Hematopoietic multipotent progenitor cell treated with erythropoietin and hydrocortisone succinate and interleukin-3 and kit ligand, for 4 days (in vitro differentiated cells): ENCODE measurements at regions not wholly inside any gene's neighbourhood (a gene's known extent, or its start where the extent isn't known, plus 50 kb on each side); places are given as distances from the start of the nearest gene placed in this dataset.
"Not testable (repeated sequence)": the region's sequence is repeated elsewhere in the genome, so short reads cannot be mapped to it uniquely, and the experiment has no call there.

Experiments used
- DNase-seq: peaks from one replicate; pipeline ENCODE4 v3.0.0-alpha.2; 2015

DNA sequence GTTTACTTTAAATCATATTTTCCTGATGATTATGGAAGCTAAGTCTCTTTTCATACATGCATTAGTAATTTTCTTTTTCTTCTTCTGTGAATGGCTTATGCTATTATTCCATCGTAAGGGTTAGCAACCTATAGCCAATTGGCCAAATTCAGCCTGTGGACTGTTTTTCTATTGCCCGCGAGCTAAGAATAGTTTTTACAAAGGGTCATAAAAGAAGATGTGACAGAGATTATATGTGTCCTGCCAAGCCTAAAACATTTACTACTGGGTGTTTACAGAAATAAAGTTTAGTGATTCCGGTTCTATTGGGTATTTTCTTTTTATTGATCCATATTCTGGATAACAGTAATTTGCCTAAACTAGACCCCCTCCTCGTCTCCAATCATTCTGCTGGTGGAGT, 268.8 kb upstream of the DIO3 start:
- no peak for DNase-seq

DNA sequence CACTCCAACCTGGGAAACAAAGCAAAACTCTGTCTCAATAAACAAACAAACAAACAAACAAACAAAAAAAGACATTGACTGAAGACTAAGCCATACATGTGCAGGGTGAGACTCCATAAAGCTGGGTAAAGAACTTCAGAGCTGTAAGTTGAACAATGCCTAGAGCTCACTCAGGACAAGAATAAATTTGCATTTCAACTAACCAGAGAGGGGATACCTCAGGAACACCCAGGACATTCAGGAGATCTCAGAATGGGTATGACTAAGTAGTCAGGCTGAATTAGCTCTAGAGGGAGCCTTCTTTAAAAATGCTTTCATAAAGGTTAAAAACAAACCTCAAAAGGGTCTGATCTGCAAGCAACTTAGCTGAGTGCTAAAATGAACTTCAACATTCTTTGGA, 267.7 kb upstream of the DIO3 start:
- no peak for DNase-seq

DNA sequence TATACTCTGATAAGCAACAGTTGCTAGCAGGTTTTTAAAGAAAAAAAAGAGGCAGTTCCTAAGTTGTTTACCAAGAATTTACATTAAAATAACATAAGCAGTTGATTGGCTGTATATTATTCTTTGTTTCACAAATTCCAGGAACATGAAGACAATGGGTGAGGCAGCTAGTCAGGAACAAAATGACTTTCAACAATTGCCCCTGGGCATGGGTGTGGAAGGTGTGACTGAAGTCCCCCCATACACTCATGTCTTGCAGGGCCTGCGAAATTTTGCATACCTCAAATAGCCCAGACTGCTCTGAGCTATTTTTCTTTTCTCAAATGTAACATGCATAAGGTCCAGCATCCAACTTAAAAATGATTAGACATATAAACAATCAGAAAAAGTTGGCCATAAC, 267.2 kb upstream of the DIO3 start:
- DNase-seq, result no peak

DNA sequence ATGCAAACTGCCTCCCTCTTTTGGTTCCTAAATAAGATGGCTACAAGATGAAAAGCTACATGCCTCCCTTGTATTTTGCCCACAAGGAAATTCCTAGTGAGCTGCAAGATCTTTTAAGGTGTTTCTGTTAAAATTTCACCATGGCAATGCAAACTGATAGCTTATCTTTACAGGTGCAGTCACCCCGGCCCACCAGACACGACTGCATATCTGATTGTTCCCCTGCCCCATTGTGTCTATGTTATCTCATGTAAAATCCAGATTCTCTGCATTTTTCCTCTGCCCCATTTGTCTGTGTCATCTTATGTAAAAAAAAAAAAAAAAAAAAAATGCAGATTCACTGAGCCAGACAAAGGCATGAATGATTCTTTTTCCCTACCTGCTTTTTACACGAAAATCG, 261.5 kb upstream of the DIO3 start:
- not testable (repeated sequence) for DNase-seq

DNA sequence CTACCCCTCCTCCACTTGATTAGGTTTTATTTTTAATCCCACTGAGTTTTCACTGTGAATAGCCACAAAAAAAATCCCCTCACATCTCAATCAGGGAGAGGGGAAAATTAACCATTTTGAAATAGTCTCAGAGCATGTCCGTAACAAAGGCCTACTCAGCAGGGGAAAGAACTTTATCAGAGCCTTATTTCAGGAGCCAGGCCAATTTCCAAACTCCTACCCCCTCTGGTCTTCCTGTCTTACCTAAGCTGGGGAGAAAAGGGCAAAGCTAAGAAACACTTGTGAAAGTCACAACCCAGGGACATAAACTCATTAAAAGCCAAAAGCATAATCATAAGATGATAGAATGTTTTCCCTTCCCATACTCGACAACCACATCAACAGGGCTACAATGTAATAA, 260.3 kb upstream of the DIO3 start:
- no peak for DNase-seq

DNA sequence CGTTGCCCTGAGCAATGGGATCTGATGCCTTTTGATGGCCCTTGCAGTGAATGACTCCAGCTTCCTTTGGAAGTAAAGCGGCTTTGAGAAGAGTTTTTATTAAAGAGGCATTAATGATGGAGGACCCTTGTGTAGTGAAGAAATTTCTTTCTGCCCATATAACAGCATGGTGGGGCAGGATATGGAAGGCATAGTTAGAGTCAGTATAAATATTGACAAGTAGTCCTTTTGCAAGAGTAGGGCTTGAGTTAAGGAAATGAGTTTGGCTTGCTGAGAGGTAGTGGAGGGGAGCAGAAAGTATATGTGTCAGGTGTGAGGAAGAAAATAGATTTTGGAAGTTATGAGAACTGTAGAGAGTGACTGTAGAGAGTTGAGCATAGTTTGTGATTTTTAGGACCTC, 254.1 kb upstream of the DIO3 start:
- DNase-seq, result not testable (repeated sequence)

DNA sequence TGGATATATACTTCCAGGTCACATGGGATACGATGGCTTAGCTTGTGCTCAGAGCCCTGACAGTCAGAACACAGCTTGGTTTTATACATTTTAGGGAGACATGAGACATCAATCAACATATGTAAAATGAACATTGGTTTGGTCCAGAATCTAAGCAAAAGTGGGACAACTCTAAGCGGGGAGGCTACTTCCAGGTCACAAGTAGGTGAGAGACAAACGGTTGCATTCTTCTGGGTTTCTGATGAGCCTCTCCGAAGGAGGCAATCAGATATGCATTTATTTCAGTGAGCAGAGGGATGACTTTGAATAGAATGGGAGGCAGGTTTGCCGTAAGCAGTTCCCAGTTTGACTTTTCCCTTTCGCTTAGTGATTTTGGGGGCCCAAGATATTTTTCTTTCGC, 250.1 kb upstream of the DIO3 start:
- not testable (repeated sequence) for DNase-seq

DNA sequence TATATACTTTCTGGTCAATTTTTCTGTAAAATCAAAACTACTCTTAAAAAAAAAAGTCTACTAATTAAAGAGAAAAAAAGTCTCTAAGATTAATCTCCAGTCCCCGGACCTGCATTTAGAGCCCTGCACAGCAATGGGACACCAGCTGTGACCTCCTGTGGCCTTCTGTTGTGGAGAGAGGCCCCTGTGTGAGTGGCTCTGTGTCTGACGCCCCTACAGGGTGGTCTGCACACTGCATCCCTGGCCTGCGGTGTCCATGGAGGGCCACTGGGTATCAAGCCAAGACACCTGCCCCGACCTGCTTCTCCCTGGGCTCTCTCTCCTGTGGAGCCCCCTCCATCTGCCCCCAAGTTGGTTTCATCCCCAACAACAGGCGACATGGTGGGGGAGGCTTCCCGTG, 248.0 kb upstream of the DIO3 start:
- no peak for DNase-seq

DNA sequence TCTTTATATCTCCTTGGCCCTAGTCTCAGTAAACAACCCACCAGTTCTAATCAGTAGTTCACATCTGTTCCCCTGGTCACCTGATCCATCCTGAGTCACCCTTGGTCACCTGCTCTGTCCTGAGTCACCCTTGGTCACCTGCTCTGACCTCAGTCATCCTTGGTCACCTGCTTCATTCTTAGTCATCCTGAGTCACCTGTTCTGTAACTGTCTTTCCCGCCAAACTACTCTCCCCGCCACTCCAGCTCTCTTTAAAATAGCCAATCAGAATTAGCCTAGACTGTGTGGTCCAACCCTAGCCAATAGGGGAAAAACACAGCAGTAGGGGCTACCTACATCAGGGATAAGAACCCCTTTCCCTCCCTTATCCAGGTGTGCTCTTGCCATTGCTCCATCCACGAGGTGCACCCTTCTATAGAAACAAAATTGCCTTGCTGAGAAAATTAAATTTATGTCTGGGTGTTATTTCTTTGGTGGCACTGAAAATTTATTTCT, 245.4 kb upstream of the DIO3 start:
- DNase-seq, result no peak

DNA sequence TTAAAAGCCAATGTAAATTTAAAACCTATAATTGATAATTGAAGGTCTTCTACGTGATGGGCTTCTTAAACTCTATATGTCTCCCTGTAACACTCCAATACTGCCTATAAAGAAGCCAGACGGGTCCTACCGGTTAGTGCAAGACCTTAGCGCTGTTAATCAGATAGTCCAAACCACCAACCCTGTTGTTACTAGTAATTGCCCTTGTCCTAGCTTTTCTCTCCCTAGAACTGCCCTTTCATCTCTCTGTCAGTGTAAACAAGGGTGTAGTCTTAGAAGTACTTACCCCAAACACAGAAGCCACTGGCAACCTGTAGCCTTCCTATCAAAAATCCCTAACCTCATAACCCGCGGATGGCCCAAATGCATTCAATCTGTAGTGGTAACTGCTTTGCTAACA, 243.0 kb upstream of the DIO3 start:
- DNase-seq, result no peak

DNA sequence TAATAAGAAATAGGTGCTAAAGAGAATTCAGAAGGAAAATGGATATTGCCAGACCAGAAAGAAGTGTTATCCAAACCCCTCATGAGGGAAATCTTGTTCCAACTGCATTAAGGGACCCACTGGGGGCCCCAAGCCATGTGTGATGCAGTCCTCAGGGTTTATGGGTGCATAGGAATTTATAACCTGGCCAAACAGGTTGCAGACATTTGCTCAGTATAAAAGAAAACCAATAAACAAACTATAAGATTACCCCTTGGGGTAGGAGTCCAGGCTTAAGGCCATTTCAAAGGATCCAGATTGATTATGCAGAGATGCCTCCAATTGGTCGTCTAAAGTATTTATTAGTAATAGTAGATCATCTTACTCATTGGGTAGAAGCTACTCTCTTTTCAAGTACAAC, 240.9 kb upstream of the DIO3 start:
- DNase-seq, result no peak

DNA sequence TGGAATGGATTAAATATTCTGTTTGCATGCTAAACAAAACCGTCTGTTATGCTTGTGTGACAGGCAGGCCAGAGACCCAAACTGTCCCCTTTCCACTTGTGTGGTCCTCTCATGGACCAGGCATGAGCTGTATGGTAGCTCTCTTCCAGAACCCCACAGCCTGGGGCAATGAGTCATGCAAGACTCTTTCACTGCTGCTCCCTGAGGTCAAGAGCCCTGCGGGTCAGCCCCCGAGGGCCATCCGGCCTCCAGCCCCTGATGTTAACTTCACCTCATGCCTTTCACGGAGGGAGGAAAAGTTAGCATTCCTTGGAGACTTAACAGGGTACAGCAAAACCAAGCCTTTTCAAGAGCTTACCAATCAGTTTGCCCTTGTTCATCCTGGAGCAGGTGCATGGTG, 239.1 kb upstream of the DIO3 start:
- DNase-seq, result no peak

DNA sequence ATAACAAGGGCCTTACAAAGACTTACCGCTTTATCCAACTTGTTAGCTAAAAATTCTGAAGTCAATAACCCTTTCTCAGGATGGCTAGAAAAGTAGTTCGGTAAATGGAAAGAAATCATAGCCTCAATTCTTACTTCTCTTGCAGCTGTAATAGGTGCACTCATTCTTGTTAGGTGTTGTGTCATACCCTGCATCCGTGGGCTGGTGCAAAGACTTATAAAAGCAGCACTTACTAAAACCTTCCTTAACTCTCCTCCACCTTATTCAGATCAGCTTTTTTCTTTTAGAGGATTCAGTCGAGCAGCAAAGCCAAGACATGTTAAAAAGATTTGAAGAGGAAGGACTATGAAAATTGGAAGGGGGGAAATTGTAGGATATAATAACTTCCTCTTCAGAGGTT, 238.2 kb upstream of the DIO3 start:
- DNase-seq, result no peak

DNA sequence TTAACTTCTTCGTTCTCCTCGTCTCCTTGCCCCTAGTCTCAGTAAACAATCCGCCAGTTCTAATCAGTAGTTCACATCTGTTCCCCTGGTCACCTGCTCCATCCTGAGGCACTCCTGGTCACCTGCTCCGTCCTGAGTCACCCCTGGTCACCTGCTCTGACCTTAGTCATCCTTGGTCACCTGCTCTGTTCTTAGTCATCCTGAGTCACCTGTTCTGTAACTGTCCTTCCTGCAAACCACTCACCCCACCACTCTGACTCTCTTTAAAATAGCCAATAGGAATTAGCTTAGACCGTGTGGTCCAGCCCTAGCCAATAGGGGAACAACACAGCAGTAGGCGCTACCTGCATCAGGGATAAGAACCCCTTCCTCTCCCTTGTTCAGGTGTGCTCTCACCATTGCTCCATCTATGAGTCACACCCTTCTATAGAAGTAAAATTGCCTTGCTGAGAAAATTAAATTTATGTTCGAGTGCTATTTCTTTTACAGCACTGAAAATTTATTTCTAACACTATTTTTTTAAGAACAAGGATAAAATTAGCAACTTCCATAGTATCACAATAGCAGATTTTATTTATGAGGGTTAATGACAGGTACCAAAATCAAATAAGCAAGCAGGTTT, 237.6 kb upstream of the DIO3 start:
- not testable (repeated sequence) for DNase-seq

DNA sequence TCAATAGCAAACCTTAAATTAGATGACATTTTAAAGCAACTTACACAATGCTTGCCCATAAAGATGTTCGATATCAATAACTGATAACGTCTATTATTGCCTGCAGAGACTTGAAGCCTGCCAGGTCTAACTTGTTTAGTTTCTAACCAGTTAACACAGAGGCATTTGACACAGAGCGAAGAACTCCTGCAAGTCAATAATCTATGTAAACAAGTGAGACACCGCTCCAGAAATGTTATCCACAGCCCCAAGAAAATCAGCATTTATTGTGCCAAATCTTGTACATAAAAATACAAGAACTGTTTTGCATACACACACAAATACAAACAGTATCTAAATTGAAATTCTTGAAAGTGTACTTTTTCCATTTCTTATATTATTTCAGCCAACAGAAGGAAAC, 236.0 kb upstream of the DIO3 start:
- no peak for DNase-seq

DNA sequence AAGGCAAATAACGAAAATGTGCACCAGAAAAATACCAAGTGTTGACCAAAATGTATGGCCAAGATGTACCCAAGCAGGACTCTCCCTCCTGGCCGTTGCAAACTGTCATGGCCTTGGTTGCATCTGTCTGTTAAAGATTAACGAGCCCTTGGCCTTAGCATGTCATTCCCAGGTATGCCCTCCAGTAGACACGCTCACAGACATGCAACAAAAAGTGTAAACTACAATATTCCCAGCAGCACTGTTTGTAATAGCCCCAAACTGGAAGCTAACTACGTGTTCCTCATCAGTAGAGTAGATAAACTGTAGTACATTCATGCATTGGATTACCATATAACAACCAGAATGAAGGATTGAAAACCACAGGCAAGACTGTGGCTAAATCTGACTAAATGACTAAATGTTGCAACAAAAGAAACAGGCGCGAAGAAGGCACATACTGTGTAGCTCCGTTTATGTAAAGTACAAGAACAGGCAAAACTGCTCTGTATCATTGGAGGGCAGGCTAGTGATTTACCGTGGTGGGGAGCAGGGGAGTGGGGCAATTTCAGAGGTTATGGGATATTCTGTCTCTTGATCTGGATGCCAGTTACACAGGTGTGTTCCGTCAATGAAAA, 232.8 kb upstream of the DIO3 start:
- DNase-seq, result no peak

DNA sequence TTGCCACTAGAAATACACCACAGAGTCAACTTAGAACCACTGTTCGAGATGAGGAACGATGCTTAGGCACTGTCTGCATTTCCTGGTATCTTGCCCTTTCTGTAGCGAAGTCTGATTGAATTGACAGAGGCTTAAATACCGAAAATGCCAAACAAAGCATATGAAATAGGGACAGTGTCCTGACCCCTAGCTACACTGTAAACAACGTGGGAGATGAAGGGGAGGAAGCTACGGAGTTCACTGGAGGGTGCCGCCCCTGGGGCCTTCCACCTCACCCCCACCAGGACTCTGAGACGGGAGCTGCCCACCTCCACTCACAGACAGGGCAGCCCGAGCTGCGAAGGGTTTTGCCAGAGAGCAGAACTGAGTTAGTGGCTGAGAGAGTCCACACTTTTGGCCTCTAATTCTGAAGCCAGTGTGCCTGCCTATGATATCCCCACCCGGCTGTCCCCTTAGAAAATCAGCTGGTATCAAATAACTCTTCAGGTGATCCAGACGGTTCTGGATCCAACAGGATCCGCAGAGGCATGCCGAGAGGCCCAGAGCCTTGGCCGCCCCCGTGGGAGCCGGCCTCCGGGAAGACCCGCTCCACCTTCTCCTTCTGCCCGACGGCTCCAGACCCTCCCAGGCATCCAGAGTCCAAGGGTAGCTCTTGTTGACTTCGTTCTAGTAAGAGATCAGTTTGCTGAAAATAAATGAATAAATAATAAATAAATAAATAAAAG, 230.7 kb upstream of the DIO3 start:
- DNase-seq, result no peak

DNA sequence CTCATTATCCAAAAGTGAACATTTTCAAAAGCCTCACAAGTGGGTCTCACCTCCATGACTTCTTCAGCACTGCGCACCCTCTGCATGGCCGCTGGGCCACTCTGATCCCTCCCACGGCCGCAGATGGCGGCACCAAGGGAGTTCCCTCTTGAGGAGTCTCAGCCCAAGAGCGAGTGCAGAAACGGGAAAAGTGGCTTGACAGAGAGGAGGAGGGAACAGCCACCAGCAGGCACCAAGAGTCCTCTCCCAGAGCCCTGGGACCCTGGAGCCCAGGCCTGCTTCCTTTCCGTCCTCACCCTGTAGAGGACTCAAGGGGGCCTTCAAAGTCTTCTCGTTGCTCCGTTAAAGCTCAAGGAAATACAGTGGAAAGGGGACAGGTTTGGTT, 230.2 kb upstream of the DIO3 start:
- no peak for DNase-seq

DNA sequence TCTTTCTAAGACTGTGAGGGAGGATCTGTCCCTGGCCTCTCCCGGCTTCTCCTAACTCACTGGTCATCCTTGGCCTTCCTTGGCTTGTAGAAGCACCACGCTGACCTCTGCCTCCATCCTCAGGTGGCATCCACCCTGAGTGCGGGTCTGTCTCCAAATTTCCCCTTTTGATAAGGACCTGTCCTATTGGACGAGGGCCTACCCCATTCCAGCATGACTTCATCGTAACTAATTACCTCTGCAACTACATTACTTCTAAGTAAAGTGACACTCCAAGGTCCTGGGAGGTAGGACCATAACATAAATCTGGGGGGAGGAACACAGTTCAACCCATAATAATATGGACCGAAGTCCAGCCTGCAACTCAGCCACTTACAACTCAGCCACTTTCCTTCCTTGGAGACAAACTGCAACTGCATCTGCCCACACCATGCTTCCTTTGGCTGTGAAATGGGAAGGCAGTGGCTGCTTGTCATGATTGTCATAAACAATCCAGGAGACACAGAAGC, 229.6 kb upstream of the DIO3 start:
- DNase-seq, result no peak

DNA sequence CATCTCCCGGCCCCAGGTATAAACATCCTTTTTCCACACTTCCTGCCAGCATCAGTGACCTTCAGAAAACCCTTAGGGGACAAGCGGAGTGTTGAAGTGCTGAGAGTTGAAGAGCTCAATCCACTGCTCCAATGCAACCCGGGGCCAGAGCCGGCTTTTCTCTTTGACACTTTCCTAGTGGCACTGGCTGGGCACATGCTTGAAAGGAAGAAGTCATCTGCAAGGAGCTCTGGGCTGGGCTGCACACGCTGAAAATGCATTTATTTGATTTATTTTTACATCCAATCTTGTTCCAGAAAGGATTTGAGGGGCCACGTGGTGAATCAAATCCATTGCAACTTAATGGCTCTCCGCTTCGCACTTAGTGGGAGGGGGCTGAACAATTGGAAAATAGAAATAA, 229.0 kb upstream of the DIO3 start:
- no peak for DNase-seq

DNA sequence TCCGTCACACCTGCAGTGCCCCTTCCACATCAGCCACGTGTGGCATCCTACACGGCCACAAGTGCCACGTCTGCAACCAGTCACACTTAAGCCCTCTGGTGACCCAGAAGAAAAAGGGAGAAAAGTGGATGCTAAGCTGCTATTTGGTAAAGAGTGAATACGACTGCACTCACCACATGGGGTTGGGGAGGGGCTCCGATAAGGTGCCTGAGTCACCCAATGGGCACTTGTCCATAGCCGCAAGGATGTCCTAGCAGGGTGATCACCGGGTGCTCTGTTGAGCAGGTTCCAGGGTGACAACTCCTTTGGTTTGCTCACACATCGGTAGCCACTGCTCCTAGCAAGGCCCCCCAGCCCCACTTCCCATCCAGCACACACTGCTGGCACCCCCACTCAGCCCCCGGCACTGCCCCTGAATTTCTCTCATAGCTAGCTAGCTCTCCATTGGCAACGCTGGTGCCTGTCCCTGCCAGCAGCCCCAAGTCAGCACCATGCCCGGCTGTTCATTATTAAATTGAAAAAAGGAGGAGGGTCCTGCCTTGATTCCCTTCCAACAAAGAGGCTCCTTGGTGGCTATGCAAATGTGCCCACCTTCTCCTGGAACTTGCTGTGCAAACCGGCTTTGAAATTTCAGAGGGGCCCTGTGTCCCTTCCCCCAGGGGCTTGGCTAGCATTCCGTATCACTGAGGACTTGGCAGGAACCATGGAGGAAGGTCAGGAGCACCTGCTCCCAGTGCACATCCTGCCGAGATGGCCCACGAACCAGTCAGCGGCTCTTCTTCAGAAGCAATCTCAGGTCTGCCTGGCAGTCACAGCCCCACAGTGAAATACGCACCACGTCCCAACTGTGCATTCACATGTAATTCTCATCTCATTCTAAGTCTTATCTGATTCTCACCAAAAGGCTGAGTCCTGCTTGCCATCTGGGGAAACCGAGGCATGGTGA, 227.7 kb upstream of the DIO3 start:
- no peak for DNase-seq

DNA sequence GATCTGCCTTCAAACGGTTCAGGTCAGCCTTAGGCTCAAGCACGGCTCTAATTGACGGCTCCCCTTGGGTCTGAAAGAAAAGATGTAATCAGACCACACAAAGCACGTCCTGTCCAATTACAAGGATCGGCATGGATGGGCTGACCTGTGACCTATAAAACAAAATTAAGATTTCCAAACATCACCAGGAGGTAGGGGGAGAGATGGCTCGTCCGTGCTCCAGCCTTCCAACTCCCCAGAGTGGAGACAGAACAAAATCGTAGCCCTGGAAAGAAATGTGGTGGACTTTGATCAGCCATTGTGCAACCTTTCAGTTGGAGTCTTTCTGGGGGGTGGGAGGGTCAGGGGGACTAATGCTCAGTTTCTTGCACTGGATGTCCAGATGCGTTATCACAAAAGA, 226.6 kb upstream of the DIO3 start:
- no peak for DNase-seq

DNA sequence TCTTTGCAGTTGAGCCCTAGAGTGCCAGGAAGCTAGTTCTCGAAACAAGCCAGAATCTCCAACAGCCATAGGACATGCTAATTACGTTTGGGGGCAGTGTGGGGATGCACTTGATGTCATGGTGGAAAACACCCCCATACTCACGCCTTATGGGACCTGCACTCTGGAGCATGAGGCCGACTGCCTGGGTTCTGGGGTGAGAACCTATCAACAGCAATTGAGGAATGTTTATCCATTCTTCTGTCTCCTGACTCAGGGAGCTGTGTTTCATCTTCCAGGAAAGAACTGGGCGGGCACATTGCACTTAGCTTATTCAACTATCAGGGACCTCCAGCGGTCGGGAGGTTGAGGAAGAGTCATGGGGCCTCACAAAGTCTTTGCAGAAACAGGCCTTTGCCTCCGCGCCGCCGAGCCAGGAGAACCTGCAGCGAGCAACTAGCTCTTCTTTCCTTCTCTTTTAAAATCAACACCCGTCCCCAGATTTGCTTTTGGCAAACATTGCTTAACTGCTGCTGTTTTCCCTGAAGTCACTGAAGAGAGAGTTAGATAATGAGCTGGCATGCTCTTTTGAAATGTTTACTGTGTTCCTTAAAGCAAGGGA, 226.1 kb upstream of the DIO3 start:
- no peak for DNase-seq
